ENCODE measurements at regions not wholly inside any gene's neighbourhood (a gene's known extent, or its start where the extent isn't known, plus 50 kb on each side); places are given as distances from the start of the nearest gene placed in this dataset.

GRCh38 chr14:40911141-40911540 lies 695.5 kb upstream of the LRFN5 start:
- TF ChIP-seq CTCF (conservative IDR thresholded peaks at IDR 0.05 in 1 of 2, IDR thresholded peaks at IDR 0.05 in 1 of 2; ENCODE audit: low read depth in 1 of 2, low read length in 2 of 2) (no peak), EZH2 (IDR thresholded peaks at IDR 0.05; ENCODE audit: low read length, missing control alignments) (no peak)

Measured in fibroblast of lung (primary cell).